HG03064 (cell line): ENCODE measurements at regions not wholly inside any gene's neighbourhood (a gene's known extent, or its start where the extent isn't known, plus 50 kb on each side); places are given as distances from the start of the nearest gene placed in this dataset.
"Not testable (repeated sequence)": the region's sequence is repeated elsewhere in the genome, so short reads cannot be mapped to it uniquely, and the experiment has no call there.

Source experiments
- ATAC-seq: cut with Tn5 transposase; IDR thresholded peaks from one replicate; pipeline ENCODE4 v1.9.1; 2021; ENCODE audit warnings: low read depth; ENCODE audit not compliant: unreplicated experiment

DNA sequence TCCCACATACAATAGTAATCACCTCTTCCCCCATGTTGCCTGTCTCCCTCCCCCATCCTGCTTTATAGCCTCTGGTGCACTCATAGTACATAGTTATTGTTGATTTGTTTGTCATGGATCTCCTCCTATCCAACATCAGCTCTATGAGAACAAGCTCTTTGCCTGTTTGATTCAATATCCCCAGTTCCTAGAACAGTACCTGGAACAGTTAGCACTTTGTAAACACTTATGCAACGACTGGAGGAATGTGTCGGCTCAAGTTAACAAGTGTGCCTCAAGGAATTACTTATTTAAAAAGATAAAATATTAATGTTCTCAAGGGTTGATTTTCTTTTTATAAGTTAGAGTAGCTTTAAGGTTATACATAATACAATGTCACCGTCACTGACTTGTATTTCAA is 271.6 kb upstream of the KAZN start:
- ATAC-seq: no peak

DNA sequence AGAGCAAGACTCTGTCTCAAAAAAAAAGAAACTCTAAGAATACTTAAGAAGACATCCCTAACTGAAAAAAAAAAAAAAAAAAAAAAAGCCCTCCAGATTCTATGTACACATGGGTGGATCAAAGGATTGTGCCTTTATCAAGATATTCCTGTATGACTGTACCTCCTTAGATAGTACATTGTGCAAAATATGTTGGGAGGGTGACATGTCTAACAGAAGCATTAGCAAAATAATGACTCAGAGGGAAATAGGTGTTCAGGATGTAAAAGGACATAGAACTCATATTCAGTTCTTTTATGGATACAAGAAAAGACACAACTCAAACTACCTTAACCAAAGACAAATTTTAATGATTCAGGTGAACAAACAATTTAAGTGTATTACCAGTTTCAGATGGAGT is 269.8 kb upstream of the KAZN start:
- no peak for ATAC-seq

DNA sequence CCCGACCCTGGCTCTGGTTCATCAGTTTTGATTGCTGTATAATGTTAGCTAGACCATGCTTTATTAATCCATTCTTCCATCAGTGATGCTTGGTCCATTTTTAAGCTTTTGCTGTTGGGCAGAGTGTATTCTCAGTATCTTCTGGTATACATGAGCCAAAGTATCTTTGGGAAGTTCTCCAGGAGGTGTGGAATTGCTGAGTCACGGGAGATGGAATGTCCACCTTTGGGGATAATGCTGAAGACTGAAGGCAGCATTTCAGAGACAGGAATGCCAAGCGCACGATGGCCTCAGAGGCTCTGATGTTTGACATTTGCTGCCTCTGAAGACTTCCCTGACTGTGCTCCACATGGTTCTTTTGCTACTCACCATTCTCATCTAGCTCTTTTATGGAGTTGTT is 266.3 kb upstream of the KAZN start:
- no peak for ATAC-seq

DNA sequence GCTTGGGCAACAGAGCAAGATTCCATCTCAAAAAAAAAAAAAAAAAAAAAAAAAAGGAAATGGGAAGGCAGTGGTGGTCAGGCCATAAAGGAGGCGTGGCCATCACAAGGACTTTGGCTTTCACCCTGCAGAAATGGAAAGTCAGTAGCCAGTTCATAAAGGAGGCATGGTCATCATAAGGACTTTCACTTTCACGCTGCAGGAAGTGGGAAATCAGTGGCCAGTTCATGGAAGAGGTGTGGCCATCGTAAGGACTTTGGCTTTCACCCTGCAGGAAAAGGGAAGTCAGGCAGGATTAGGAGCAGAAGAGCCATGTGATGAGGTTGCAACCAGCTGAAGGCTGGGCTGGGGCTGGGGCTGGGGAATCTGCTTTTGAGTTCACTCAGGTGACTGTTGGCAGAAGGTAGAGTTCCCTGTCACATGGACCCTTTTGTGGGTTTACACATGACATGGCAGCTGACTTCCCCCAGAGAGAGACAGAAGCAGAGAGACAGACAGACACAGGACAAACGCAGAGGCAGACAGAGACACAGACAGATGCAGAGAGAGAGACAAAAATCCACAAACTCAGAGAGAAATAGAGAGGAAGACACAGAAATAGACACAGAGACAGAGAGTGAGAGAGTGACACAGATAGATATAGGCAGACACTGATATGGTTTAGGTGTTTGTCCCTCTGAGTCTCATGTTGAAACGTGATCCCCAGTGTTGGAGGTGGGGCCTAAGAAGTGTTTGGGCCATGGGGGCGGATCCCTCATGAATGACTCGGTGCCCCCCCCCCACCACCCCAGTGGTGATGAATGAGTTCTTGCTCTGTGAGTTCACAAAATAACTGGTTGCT is 263.9 kb upstream of the KAZN start:
- no peak for ATAC-seq

DNA sequence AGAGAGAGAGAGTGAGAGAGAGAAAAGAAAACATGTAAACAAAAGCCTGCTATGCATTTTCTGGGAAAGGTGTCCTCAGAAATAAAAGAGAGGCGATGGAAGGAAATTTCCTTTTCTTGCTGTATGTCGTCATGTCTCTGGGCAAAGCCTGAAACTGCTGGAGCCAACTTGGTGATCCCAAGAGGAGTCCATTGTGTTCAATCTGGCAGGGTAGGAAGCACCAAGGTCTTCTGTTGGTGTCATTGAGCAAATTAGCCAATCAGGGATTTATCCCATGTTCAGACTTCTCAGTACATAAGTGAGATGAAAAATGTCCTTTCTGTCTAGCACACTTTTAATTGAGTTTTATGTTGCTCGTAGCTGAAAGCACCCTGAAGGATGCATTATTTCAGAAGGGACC is 260.0 kb upstream of the KAZN start:
- ATAC-seq: no peak

DNA sequence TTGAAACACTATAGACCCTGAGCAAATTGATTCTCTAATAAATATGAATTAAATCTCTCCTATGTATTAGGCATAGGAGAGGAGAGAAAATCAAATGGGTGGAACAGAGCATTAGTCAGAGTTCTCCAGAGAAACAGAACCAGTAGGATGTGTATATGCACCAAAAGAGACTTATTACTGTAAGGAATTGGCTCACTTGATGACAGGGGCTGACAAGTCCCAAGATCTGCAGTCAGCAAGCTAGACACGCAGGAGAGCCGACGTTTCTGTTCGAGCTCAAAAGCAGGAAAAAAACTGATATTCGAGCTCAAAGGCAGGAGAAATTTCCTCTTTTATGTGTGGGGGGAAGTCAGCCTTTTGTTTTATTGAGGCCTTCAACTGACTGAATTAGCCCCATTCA is 259.2 kb upstream of the KAZN start:
- ATAC-seq: no peak

DNA sequence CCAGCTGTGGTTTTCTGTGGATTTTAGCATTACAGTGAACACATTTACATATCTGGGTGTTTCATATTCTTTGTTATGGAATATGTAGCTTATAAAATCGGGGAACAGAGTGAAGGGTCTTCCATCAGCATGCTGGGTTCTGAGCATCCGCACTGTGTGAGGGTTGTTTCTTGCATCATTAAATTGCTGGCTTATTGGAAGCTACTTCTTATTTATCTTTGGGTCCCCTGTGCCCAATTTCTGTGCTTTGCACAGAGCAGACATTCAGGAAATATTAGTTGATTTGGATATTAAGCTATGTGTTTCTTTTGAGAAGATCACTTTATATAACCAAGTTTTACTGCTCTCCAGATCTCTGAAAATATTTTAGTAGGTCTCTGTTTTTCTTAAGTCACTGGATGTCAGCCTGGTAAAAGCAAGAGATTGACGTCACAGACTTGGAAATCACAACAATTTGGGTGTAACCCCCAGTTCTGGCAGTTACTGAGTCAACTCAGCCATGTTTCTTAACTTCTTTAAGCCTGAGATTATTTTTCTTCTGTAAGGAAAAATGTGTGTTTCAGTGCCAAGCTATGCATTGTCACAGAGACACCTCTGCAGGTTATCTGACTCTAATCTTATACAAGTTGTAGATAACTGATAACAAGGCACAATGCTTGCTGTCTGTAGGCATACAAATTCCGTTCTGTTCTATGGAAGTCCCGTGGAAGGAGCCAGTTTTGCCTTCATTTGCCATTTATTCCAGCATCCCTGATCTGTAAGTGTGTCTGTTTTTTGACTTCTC is 258.3 kb upstream of the KAZN start:
- ATAC-seq: no peak

DNA sequence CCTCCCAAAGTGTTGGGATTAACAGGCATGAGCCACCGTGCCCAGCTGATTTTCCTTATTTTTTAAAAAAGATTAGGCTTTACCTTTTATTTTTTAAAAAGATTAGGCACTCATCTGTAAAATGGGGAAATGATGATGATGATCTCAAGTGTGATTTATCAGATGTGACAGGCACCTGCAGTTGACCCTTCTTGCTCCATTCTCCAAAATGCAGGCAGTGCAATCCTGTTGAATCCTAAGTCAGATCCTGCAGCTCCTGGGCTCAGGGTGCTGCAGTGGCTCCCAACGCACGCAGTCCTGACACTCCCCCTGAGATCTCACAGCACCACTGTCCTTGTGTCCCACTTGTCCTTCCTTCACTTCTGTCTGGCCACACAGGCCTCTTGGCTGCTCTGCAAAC is 257.3 kb upstream of the KAZN start:
- no peak for ATAC-seq

DNA sequence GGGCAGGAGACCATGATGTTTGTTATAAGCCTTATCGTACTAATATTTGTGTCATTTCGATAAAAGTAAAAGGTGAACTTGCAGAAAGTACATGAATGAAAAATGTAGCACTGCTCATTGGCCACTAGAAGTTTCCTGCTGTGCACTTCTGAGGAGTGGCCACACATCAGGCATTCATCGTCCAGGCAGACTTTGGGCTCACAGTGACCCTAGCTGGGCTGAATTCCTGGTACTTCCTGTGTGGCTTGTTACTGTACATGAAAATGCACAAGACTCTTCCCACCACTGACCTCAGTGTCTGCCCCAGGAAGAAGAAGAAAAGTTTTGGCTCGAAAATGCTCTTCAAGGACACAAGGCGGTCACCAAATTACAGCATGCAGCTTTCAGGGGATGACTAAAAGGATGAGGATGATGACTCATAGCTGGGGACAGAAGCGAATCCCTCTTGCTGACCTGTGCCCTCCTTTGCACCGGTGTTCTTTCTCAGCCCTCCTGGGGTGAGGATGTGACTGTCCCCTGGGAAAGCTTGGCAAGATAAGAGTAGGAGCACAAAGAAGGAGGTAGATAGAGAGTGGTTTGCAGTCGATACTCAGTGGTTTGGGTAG is 252.4 kb upstream of the KAZN start:
- no peak for ATAC-seq

DNA sequence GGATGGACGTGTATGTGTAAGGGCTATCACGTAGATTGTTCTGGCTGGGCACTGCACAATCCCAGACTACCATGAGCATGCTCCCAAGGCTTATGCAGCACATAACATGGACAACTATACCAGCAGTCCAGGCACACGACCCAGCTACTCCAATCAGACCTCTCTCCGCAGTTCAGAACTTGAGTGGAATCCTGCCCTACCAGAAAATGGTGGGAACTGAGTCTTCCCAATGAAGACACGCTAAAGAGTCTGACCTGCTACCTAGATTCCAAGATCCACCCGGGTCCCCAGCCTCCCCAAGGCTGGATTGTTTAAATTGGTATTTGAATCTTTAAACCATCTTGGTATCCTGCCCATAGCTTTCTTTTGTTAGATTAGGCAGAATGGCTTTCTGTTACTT is 251.3 kb upstream of the KAZN start:
- no peak for ATAC-seq

DNA sequence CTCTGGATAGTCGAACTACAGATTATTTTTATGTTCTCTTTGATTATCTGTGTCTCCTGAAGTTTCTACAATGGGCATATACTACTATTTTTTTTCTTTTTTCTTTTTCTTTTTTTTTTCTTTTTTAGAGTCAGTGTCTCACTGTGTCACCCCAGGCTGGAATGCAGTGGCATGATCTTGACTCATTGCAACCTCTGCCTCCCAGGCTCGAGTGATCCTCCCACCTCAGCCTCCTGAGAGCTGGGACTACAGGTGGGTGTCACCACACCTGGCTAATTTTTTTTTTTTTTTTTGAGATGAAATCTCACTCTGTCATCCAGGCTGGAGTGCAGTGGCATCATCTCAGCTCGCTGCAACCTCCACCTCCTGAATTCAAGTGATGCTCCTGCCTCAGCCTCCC is 250.7 kb upstream of the KAZN start:
- no peak for ATAC-seq

DNA sequence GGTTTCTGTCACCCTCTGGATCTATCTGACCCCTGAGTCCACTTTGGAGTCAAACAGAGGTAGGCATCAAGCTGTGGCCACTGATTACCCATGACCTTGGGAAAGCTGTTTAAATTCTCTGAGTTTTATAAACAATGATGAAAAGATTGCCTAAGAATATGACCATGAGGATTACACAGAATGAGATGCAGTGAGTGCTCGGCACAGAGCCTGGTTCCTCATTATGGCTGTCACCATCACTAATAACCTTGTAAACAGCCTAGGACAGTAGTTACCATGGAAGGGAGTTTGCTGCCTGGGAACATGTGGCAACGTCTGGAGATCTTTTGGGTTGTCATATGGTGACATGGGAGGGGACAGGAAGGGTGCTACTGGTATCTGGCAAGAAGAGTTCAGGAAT is 248.3 kb upstream of the KAZN start:
- ATAC-seq: no peak

DNA sequence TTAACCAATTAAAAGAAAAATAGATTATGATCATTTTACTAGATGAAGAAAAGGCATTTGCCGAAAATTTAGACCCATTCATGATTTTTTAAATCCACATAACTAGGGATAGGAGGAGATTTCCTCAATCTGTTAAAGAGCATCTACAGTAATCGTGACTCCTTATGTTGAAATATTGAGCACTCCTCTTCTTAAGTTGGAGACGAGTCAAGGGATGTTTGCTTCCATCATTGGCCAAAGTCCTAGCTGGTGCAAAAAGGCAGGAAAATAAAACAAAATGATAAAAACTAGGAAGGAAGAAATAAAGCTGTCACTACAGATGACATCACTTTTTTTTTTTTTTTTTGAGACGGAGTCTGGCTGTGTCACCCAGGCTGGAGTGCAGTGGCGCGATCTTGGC is 245.6 kb upstream of the KAZN start:
- no peak for ATAC-seq

DNA sequence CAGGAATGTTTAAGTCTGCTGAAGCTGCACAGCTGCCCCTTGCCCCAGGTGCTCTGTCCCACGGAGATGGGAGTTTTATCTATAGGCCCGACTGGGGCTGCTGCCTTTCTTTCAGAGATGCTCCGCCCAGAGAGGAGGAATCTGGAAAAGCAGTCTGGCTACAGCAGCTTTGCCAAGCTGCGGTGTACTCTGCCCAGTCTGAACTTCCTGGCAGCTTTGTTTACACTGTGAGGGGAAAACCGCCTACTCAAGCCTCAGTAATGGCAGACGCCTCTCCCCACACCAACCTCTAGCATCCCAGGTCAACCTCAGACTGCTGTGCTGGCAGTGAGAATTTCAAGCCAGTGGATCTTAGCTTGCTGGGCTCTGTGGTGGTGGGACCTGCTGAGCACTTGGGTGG is 237.5 kb upstream of the KAZN start:
- ATAC-seq: not testable (repeated sequence)

DNA sequence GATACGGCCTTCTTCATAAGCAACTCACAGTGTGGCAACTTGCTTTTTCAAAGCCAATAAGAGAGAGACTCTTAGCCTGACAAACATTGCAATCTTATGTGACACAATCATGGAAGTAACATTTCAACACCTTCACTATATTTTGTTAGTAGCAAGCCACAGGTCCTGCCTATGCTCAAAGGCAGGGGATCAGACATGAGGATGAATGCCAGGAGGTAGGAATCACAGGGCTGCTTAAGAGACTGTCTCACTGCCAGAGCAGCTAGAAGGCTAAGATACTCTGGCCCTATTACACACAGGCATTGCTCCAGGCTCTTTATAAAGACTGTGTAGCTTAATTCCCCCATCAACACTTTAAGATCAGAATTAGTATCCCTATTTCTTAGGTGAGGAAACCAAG is 236.2 kb upstream of the KAZN start:
- ATAC-seq: no peak

DNA sequence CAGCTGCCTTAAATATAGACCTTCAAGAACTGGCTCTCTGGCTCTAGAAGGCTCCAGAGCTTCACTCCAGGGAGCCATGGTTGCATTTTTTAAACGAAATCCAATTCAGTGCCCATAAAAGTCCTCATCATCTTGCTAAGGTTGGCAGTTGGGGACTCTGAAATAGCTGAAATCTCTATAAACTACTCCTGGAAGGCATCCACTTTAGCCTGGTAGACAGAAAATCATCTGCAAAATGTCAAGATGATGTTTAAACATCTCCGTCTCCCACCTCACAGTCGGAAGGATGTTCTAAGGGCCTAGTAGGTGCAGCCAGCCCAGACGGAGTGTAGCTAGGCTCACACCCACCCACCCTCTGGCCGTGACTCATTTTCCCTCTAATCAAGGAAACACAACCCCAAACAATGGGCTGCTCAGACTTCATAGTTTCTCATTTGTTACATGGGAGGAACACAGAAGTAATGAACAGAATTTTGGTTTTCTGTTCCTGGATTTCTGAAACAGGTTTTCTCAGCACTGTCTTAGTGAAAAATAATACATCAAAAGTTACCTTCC is 235.4 kb upstream of the KAZN start:
- ATAC-seq: no peak

DNA sequence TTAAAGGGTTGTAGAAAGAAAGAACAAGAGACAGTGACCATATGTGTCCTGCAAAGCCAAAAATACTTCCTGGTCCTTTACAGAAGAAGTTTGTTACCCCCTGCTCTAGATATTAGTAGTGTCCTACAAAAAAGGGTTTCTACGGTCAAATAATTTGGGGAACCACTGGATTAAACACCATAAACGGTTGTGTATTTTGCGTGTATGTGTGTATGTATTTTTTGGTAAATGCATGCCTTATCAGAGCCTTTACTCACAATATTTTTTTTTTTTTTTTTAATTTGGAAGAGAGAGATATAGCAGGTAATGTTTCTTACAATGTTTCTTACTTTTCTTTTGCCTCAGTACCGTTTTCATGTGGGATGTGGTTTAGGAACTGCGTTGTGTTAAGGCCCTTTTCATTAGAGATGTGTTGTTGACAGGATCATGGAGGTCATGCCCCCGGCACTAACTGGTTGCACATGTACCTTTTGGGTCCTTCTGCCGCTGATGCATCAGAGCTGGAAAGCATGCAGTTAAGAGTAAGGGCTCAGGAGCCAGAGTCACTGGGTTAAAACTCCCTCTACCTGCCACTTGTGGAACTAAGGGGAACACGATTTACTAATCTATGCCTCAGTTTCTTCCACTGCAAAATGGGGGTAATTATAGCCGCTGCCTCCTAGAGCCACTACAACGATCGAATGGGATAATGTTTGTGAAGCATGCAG is 234.6 kb upstream of the KAZN start:
- no peak for ATAC-seq

DNA sequence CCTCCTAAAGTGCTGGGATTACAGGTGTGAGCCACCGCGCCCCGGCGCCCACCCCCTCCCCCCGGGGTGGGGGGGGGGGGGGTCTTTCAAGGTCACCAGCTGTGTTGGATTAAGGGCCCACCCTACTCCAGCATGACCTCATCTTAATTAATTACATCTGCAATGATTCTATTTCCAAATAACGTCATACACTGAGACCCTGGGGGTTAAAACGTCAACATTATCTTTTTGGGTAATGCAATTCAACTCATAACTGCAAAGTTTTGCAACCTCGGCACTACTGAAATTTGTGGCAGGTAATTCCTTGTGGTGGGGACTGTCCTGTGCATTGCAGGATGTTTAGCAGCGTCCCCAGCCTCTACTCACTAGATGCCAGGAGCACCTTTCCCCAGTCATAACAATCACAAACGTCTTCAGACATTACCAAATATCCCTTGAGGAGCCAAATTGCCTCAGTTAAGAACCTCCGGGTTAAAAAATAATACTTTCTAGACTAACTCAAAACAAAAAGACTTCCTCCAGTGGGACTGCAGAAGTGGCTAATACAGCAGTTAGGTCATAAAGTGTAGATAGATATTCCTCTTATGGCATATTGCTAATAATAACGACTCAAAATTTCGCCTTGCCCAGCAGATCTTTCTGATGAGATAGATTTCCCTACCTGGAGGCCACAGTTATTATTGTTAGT is 233.0 kb upstream of the KAZN start:
- no peak for ATAC-seq

DNA sequence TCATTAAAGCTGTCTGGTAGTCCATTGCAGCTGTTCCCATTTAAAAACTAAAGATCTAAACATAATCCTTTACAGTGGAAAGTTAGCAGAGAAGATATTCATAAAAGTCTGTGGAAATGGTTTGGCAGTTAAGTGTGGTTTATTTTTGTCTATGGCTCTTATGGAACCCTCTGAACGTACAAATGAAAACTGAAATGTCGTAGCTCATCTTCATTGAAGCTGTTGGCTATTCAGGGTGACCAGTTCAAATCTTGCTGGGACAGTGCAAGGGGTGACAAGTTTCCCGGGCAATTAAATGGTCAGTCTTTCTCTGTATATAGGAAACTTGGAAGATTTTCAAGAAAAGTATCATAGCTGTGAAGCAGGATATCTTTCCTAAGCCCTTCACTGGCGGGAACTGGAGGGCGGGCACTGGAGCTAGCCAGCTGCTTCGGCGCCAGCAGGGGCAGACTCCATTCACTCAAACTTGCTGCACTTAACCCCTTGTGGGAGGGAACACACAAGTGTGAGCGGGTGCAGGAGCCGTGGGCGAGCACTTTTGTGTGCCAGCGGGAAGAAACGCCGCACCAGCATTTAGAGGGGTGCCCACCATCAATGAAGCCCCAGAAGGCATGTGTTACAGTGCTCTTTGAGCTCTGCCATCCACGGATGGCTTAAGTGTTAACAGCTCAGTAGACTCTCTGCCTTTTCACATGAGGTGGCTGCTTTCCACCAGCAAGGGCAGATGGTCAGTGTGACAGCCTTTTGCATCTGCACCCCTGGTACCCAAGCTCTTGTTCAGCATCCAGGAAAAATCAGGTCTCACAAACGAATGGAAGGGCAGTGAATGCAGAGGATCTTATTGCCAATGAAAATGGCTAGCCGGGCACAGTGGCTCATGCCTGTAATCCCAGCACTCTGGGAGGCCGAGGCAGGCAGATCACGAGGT is 232.1 kb upstream of the KAZN start:
- no peak for ATAC-seq
